DND-41 (cell line): ENCODE measurements at regions not wholly inside any gene's neighbourhood (a gene's known extent, or its start where the extent isn't known, plus 50 kb on each side); places are given as distances from the start of the nearest gene placed in this dataset.

Experiments
- ATAC-seq: fragments of 200-7000 bp; cut with Tn5 transposase; 3 replicates; pipeline ENCODE4 v1.9.1; 2021; ENCODE audit warnings: low read depth; ENCODE audit not compliant: insufficient read depth
- DNase-seq: peaks from one replicate; pipeline ENCODE4 v3.0.0-alpha.2; 2020
- H2AFZ ChIP-seq: 2 replicates; pipeline ENCODE4 v1.6.0; 2012; ENCODE audit warnings: low read depth, low read length
- H3K27ac ChIP-seq: 2 replicates; pipeline ENCODE4 v1.5.1; 2012; ENCODE audit warnings: low read length, inconsistent platforms
- H3K27me3 ChIP-seq: fragments of 200-600 bp; sonication (generic); 2 replicates; pipeline ENCODE4 v1.6.0; 2012; ENCODE audit warnings: low read length, mild to moderate bottlenecking, inconsistent platforms; ENCODE audit not compliant: insufficient read depth, poor library complexity
- H3K36me3 ChIP-seq: 2 replicates; pipeline ENCODE4 v1.5.1; 2012; ENCODE audit warnings: low read length, inconsistent platforms; ENCODE audit not compliant: insufficient read depth
- H3K4me1 ChIP-seq: 2 replicates; pipeline ENCODE4 v1.5.1; 2012; ENCODE audit warnings: mild to moderate bottlenecking, low read length; ENCODE audit not compliant: insufficient read depth
- H3K4me2 ChIP-seq: 2 replicates; pipeline ENCODE4 v1.6.0; 2012; ENCODE audit warnings: mild to moderate bottlenecking, moderate library complexity, low read length, inconsistent platforms; ENCODE audit not compliant: insufficient read depth
- H3K4me3 ChIP-seq, 2 experiments: fragments of 200-600 bp in 1 of 2; shearing (Covaris generic) in 1 of 2; 2 replicates each; pipeline ENCODE4 v1.5.1; 2012 to 2016; ENCODE audit warnings: inconsistent platforms in 2 of 2, low read length in 2 of 2, mild to moderate bottlenecking in 2 of 2, low read depth in 1 of 2, moderate library complexity in 1 of 2
- H3K79me2 ChIP-seq: 2 replicates; pipeline ENCODE4 v1.6.0; 2012; ENCODE audit warnings: low read length, inconsistent platforms; ENCODE audit not compliant: insufficient read depth
- H3K9ac ChIP-seq: 2 replicates; pipeline ENCODE4 v1.6.0; 2012; ENCODE audit warnings: low read depth, mild to moderate bottlenecking, inconsistent platforms, low read length, moderate library complexity
- H3K9me3 ChIP-seq: 2 replicates; pipeline ENCODE4 v1.5.1; 2012; ENCODE audit warnings: low read length, moderate library complexity, mild to moderate bottlenecking, inconsistent platforms; ENCODE audit not compliant: insufficient read depth, severe bottlenecking
- H4K20me1 ChIP-seq: 2 replicates; pipeline ENCODE4 v1.6.0; 2012; ENCODE audit warnings: low read length; ENCODE audit not compliant: insufficient read depth
- CTCF ChIP-seq: IDR thresholded peaks from 2 replicates; pipeline ENCODE4 v1.5.1; 2012; ENCODE audit warnings: borderline replicate concordance, low read length, moderate library complexity, mild to moderate bottlenecking; ENCODE audit not compliant: poor library complexity, severe bottlenecking; ENCODE audit errors: extremely low read depth
- EZH2 ChIP-seq: IDR thresholded peaks from 3 replicates; pipeline ENCODE4 v1.6.1; 2012; ENCODE audit warnings: borderline replicate concordance, low read depth, mild to moderate bottlenecking, moderate library complexity, low read length, inconsistent platforms; ENCODE audit not compliant: severe bottlenecking

GRCh38 chr2:40556739-40557138, 104.8 kb upstream of the SLC8A1 start:
- DNase-seq (no peak), ATAC-seq (no peak)
- Histone ChIP-seq H3K9me3 (no peaks in the 10 kb centered on the region), H3K4me1 (no peaks in the 10 kb centered on the region), H3K9ac (no peak overlapping the region), H2AFZ (no peak overlapping the region), H4K20me1 (no peaks in the 10 kb centered on the region), H3K4me2 (no peak overlapping the region), H3K4me3 (no peak overlapping the region), H3K79me2 (no peaks in the 10 kb centered on the region), H3K27ac (no peak overlapping the region), H3K36me3 (no peaks in the 10 kb centered on the region), H3K27me3 (no peaks in the 10 kb centered on the region)
- TF ChIP-seq EZH2 = no peak
- TF ChIP-seq CTCF = no peak

- Histone ChIP-seq H3K27me3 (no peaks in the 10 kb centered on the region), H3K36me3 (no peaks in the 10 kb centered on the region), H3K9ac (no peak overlapping the region), H3K9me3 (no peaks in the 10 kb centered on the region), H3K27ac (no peak overlapping the region), H3K4me3 (no peak overlapping the region), H3K4me2 (no peak overlapping the region), H3K79me2 (no peaks in the 10 kb centered on the region), H2AFZ (no peak overlapping the region), H3K4me1 (no peaks in the 10 kb centered on the region), H4K20me1 (no peaks in the 10 kb centered on the region)
- TF ChIP-seq EZH2 = no peak
- TF ChIP-seq CTCF = no peak
- no peak for DNase-seq
- no peak for ATAC-seq
Measured at GRCh38 chr2:40558761-40559160, 106.9 kb upstream of the SLC8A1 start.

GRCh38 chr2:40559175-40559574, 107.3 kb upstream of the SLC8A1 start:
- TF ChIP-seq EZH2 (no peak), CTCF (no peak)
- Histone ChIP-seq H3K9ac (no peak overlapping the region), H3K27ac (no peak overlapping the region), H3K4me1 (no peaks in the 10 kb centered on the region), H2AFZ (no peak overlapping the region), H3K79me2 (no peaks in the 10 kb centered on the region), H3K4me3 (no peak overlapping the region), H3K36me3 (no peaks in the 10 kb centered on the region), H3K27me3 (no peaks in the 10 kb centered on the region), H3K9me3 (no peaks in the 10 kb centered on the region), H4K20me1 (no peaks in the 10 kb centered on the region), H3K4me2 (no peak overlapping the region)
- DNase-seq (no peak), ATAC-seq (no peak)

- TF ChIP-seq EZH2 (no peak), CTCF (no peak)
- H3K4me3 ChIP-seq = no peak overlapping the region
- H3K9me3 ChIP-seq = no peaks in the 10 kb centered on the region
- no peak overlapping the region for H3K9ac ChIP-seq
- H3K36me3 ChIP-seq = no peaks in the 10 kb centered on the region
- H3K79me2 ChIP-seq = no peaks in the 10 kb centered on the region
- no peak overlapping the region for H2AFZ ChIP-seq
- ATAC-seq (no peak), DNase-seq (no peak)
- H3K27ac ChIP-seq = no peak overlapping the region
- H3K4me2 ChIP-seq = no peak overlapping the region
- no peaks in the 10 kb centered on the region for H3K27me3 ChIP-seq
- no peaks in the 10 kb centered on the region for H4K20me1 ChIP-seq
- H3K4me1 ChIP-seq = no peaks in the 10 kb centered on the region
Measured at GRCh38 chr2:40564184-40564583, 112.3 kb upstream of the SLC8A1 start.
